ENCODE measurements at regions not wholly inside any gene's neighbourhood (a gene's known extent, or its start where the extent isn't known, plus 50 kb on each side); places are given as distances from the start of the nearest gene placed in this dataset.

- TF ChIP-seq CTCF (IDR thresholded peaks at IDR 0.05; ENCODE audit: insufficient read depth, low read length, poor library complexity, severe bottlenecking) (no peak), EZH2phosphoT487 (conservative IDR thresholded peaks at IDR 0.05; ENCODE audit: low read length) (no peak)
Observed at GRCh38 chr6:167701010-167701409, 125.7 kb upstream of the AFDN start.
